Nephron progenitor cell (in vitro differentiated cells): ENCODE measurements at regions not wholly inside any gene's neighbourhood (a gene's known extent, or its start where the extent isn't known, plus 50 kb on each side); places are given as distances from the start of the nearest gene placed in this dataset.

Source experiments
- DNase-seq: peaks from one replicate; pipeline ENCODE4 v3.0.0; 2021
- H3K27ac Mint-ChIP-seq: 2 replicates; pipeline ENCODE4 v1.8.0; 2021; ENCODE audit warnings: mild to moderate bottlenecking, moderate library complexity, mixed read lengths
- H3K27me3 Mint-ChIP-seq: 2 replicates; pipeline ENCODE4 v1.8.0; 2021; ENCODE audit warnings: mild to moderate bottlenecking, low read depth, mixed read lengths; ENCODE audit not compliant: poor library complexity
- H3K36me3 Mint-ChIP-seq: 2 replicates; pipeline ENCODE4 v1.8.0; 2021; ENCODE audit warnings: low read depth, mixed read lengths
- H3K4me1 Mint-ChIP-seq: 2 replicates; pipeline ENCODE4 v1.8.0; 2021; ENCODE audit warnings: mixed read lengths
- H3K4me3 Mint-ChIP-seq: 2 replicates; pipeline ENCODE4 v1.8.0; 2021; ENCODE audit warnings: mild to moderate bottlenecking, moderate library complexity, mixed read lengths
- H3K9me3 Mint-ChIP-seq: 2 replicates; pipeline ENCODE4 v1.8.0; 2021; ENCODE audit warnings: mild to moderate bottlenecking, moderate library complexity, mixed read lengths
- CTCF ChIP-seq: fragments of 200-600 bp; sonication (generic); IDR thresholded peaks from 2 replicates; pipeline ENCODE4 v1.5.0; 2021; ENCODE audit warnings: antibody characterized with exemption

DNA sequence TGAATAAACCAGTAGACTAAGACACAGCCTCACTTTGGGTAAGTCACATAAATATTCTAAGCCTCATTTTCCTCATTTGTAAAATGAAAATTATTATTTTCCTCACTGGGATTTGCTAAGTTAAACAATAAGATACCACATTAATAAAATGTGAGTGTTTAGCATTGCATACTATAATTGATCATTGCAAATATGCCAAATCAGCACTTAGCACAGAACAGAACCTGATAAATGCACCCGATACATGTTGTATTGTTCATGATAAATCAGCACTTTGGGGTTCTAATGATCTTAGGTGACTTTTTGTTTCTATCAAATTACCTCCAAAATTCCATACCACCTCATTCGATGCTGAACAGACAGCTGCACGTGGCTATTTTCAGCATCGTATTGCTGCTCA lies 50.2 kb upstream of the RAPGEF4 start:
- Mint-ChIP-seq H3K9me3 (peaks cover 48% of the 10 kb centered on the region), H3K36me3 (peaks cover 42% of the 10 kb centered on the region), H3K27me3 (peaks cover 5% of the 10 kb centered on the region), H3K4me3 (no peak overlapping the region), H3K4me1 (peaks cover 5% of the 10 kb centered on the region), H3K27ac (no peak overlapping the region)
- DNase-seq, result no peak
- no peak for TF ChIP-seq CTCF
